ENCODE measurements at regions not wholly inside any gene's neighbourhood (a gene's known extent, or its start where the extent isn't known, plus 50 kb on each side); places are given as distances from the start of the nearest gene placed in this dataset.

- DNase-seq, result no peak
- Histone ChIP-seq H3K9ac (ENCODE audit: extremely low read depth, insufficient read length, low read length) (no peak overlapping the region), H3K27ac (ENCODE audit: insufficient read length, low read depth, low read length) (no peak overlapping the region), H2BK5ac (ENCODE audit: insufficient read length, low read length) (no peak overlapping the region), H4K5ac (ENCODE audit: insufficient read length, low read depth, low read length) (no peak overlapping the region), H4K91ac (ENCODE audit: insufficient read length, low read depth, low read length) (no peak overlapping the region), H3K23ac (ENCODE audit: insufficient read length, low read depth, low read length) (no peak overlapping the region), H3K23me2 (ENCODE audit: insufficient read length, low read depth, low read length, poor library complexity, severe bottlenecking) (no peaks in the 10 kb centered on the region), H2AFZ (ENCODE audit: low read length) (no peak overlapping the region), H3K79me2 (ENCODE audit: insufficient read depth, low read length) (no peaks in the 10 kb centered on the region), H3K4me1 (ENCODE audit: insufficient read depth, low read length) (no peaks in the 10 kb centered on the region), H3K4ac (ENCODE audit: low read depth, low read length) (no peak overlapping the region), H2BK12ac (ENCODE audit: insufficient read length, low read depth, low read length) (no peak overlapping the region), H2BK15ac (ENCODE audit: low read depth, low read length) (no peak overlapping the region), H2AK5ac (ENCODE audit: insufficient read length, low read length) (no peak overlapping the region), H2BK20ac (ENCODE audit: low read depth, low read length, poor library complexity, severe bottlenecking) (no peak overlapping the region), H3K27me3 (ENCODE audit: insufficient read depth, low read length) (no peaks in the 10 kb centered on the region), H3K79me1 (ENCODE audit: insufficient read depth, low read depth, low read length, poor library complexity, severe bottlenecking) (no peaks in the 10 kb centered on the region), H2BK120ac (ENCODE audit: low read depth, low read length, poor library complexity, severe bottlenecking) (no peak overlapping the region), H3K4me2 (ENCODE audit: insufficient read depth, insufficient read length, low read length) (no peak overlapping the region), H3T11ph (ENCODE audit: low read length) (no peak overlapping the region), H3K14ac (ENCODE audit: insufficient read depth, low read length) (no peak overlapping the region), H3K9me3 (ENCODE audit: control insufficient read depth, low read depth, low read length) (no peaks in the 10 kb centered on the region), H4K20me1 (ENCODE audit: control insufficient read depth, insufficient read depth, insufficient read length) (no peaks in the 10 kb centered on the region), H3K56ac (ENCODE audit: insufficient read length, low read depth, low read length) (no peak overlapping the region), H3K18ac (ENCODE audit: insufficient read length, low read depth, low read length) (no peak overlapping the region), H4K8ac (replicated peaks; ENCODE audit: insufficient read length, low read depth, low read length) (no peak overlapping the region)
- Mint-ChIP-seq H3K9me3 (no peaks in the 10 kb centered on the region), H3K36me3 (ENCODE audit: insufficient read depth in 1 of 3, low read depth in 3 of 3) (no peaks in the 10 kb centered on the region), H3K27ac (no peak overlapping the region), H3K4me1 (no peaks in the 10 kb centered on the region), H3K4me3 (no peak overlapping the region), H3K27me3 (ENCODE audit: low read depth) (no peaks in the 10 kb centered on the region)
- TF ChIP-seq, protein P1, sequence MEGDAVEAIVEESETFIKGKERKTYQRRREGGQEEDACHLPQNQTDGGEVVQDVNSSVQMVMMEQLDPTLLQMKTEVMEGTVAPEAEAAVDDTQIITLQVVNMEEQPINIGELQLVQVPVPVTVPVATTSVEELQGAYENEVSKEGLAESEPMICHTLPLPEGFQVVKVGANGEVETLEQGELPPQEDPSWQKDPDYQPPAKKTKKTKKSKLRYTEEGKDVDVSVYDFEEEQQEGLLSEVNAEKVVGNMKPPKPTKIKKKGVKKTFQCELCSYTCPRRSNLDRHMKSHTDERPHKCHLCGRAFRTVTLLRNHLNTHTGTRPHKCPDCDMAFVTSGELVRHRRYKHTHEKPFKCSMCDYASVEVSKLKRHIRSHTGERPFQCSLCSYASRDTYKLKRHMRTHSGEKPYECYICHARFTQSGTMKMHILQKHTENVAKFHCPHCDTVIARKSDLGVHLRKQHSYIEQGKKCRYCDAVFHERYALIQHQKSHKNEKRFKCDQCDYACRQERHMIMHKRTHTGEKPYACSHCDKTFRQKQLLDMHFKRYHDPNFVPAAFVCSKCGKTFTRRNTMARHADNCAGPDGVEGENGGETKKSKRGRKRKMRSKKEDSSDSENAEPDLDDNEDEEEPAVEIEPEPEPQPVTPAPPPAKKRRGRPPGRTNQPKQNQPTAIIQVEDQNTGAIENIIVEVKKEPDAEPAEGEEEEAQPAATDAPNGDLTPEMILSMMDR (conservative IDR thresholded peaks at IDR 0.05), result no peak
These were observed 289.0 kb upstream of the ADGRL3 start for GRCh38 chr4:60911127-60911526.

Data from H9 (cell line).